Fibroblast of lung (primary cell): ENCODE measurements at regions not wholly inside any gene's neighbourhood (a gene's known extent, or its start where the extent isn't known, plus 50 kb on each side); places are given as distances from the start of the nearest gene placed in this dataset.

Experiments
- CTCF ChIP-seq, 2 donors: IDR thresholded peaks in 1 of 2; conservative IDR thresholded peaks in 1 of 2; 1 replicate in 1 of 2; 2 replicates in 1 of 2; pipeline ENCODE4 v1.5.1; 2011 to 2012; ENCODE audit warnings: low read length in 2 of 2, control low read depth in 1 of 2, inconsistent platforms in 1 of 2, low read depth in 1 of 2, mild to moderate bottlenecking in 1 of 2
- EZH2 ChIP-seq: IDR thresholded peaks from 2 replicates; pipeline ENCODE4 v1.5.1; 2012; ENCODE audit warnings: low read length, control low read depth, mild to moderate bottlenecking; ENCODE audit errors: missing control alignments

DNA sequence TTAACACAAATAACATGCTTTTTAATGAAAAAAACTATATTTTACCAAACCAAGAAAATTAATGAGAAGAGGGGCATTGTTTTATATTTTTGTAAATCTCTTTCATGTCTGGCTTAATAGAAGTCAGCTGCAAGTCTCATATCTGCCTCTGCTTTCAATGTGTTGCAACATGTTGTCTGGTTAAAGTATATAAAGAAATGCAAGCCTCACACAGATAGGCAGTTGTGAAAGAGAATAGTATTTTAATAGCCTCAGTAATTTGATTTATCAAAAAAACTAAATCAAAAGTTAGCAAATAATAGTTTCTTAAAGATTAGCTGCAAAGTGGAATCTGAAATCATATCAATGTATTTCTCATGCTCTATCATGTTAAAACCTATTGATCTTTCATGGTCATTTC, 52.9 kb upstream of the NCOA1 start:
- TF ChIP-seq CTCF (conservative IDR thresholded peaks at IDR 0.05 in 1 of 2, IDR thresholded peaks at IDR 0.05 in 1 of 2; ENCODE audit: low read depth in 1 of 2, low read length in 2 of 2) (no peak), EZH2 (no peak)
